PFSK-1 (cell line): ENCODE measurements at regions not wholly inside any gene's neighbourhood (a gene's known extent, or its start where the extent isn't known, plus 50 kb on each side); places are given as distances from the start of the nearest gene placed in this dataset.

Source experiments
- FOXP2 ChIP-seq: optimal IDR thresholded peaks from 2 replicates; pipeline ENCODE3; 2011; ENCODE audit warnings: borderline replicate concordance, control low read depth, inconsistent platforms; ENCODE audit not compliant: insufficient read depth; ENCODE audit errors: extremely low read length, extremely low read depth
- POLR2AphosphoS5 ChIP-seq: IDR thresholded peaks from 2 replicates; pipeline ENCODE4 v1.6.1; 2012; ENCODE audit warnings: low read depth, mild to moderate bottlenecking, control low read depth, low read length, moderate library complexity
- REST ChIP-seq, 2 experiments: IDR thresholded peaks; 2 replicates each; pipeline versions ENCODE4 v1.6.1 to v1.8.0; 2011 to 2012; ENCODE audit warnings: low read depth in 2 of 2, low read length in 2 of 2, control low read depth in 1 of 2, inconsistent platforms in 1 of 2, mild to moderate bottlenecking in 1 of 2, moderate library complexity in 1 of 2; ENCODE audit not compliant: insufficient read depth in 1 of 2
- SIN3A ChIP-seq: IDR thresholded peaks from 2 replicates; pipeline ENCODE4 v1.6.1; 2012; ENCODE audit warnings: mild to moderate bottlenecking, low read length, moderate library complexity, borderline replicate concordance; ENCODE audit not compliant: insufficient read depth
- TAF1 ChIP-seq: IDR thresholded peaks from 2 replicates; pipeline ENCODE4 v1.6.1; 2012; ENCODE audit warnings: low read length, control low read depth, borderline replicate concordance; ENCODE audit not compliant: insufficient read depth

DNA sequence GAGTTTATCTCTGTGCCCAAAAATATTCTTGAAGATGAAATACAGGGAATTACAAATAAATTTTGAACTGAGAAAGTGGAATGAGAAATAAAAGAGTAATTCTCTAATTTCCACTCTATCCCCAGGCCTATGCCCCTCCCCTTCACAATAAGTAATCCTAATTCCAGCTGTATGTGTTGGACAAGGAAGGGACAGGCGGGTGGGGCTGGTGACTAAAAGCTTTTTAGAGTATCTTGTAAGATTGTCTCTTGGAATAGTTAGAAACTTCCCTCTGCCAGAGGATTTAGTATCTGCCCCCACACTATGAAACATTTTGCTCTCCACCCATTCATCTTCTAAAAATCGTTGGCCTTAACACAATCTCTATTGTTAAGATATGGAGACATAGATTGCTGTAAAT is 199.2 kb downstream of the MBL2 start:
- no peak for TF ChIP-seq REST (IDR thresholded peaks at IDR 0.05; ENCODE audit: insufficient read depth in 1 of 2, low read depth in 2 of 2, low read length in 2 of 2)
- TF ChIP-seq POLR2AphosphoS5 = no peak
- no peak for TF ChIP-seq FOXP2
- no peak for TF ChIP-seq TAF1
- no peak for TF ChIP-seq SIN3A
